ENCODE measurements at regions not wholly inside any gene's neighbourhood (a gene's known extent, or its start where the extent isn't known, plus 50 kb on each side); places are given as distances from the start of the nearest gene placed in this dataset.

DNA sequence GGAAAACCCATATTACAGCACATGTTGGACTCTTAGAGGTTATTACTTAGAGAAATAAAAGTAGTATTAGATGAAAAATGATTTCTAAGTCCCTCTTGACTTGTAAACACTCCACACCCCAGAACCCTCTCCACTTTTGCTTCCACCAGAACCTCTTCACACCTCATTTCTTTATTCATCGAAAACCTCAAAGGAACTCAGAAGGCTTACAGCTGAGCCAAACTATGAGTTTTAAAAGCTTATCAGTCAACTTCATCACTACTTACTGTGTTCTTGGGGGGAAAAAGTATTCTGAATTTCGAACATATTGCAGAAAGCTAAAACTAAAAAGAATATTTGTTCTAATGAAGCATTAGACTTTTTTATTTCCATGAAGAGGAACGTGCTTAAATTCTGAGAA, 547.8 kb upstream of the STEAP1 start:
- H3K4me1 ChIP-seq (replicated peaks in 1 of 2; ENCODE audit: control insufficient read depth in 2 of 2, insufficient read depth in 2 of 2, low read length in 2 of 2): no peaks in the 10 kb centered on the region
- no peak overlapping the region for H2AFZ ChIP-seq (ENCODE audit: low read depth, low read length)
- ATAC-seq (no peak), DNase-seq (ENCODE audit: extremely low read depth in 1 of 4, low spot score in 3 of 4) (no peak), FAIRE-seq (no peak)
- 0% methylated on average over 3 of the region's 3 CpGs for WGBS (ENCODE audit: insufficient coverage, low coverage, missing lambda C conversion rate)
- no peak overlapping the region for H3K4me3 ChIP-seq
- no peak overlapping the region for H3K27ac ChIP-seq (ENCODE audit: extremely low read depth, low read depth, low read length)
- H3K4me2 ChIP-seq (ENCODE audit: insufficient read depth, low read length): no peak overlapping the region
- intact Hi-C loops (cut with micrococcal nuclease) (no loop called here), in situ Hi-C loops (cut with MboI) (no loop called here)
- no peaks in the 10 kb centered on the region for H3K9me1 ChIP-seq (ENCODE audit: control insufficient read depth, insufficient read depth, low read length)
- no peaks in the 10 kb centered on the region for H3K36me3 ChIP-seq (ENCODE audit: control insufficient read depth, insufficient read depth, low read length)
- H3K27me3 ChIP-seq (ENCODE audit: control insufficient read depth in 2 of 2, insufficient read depth in 2 of 2, low read length in 2 of 2): no peaks in the 10 kb centered on the region
- no peak for TF ChIP-seq ATF6 (CRISPR knock-in tag; IDR thresholded peaks at IDR 0.05)
- TF ChIP-seq PCBP2 (IDR thresholded peaks at IDR 0.05; ENCODE audit: low read depth, low read length, poor library complexity, severe bottlenecking): no peak
- TF ChIP-seq ZNF280B (CRISPR knock-in tag; IDR thresholded peaks at IDR 0.05): no peak
- TF ChIP-seq KLF6 (CRISPR knock-in tag; IDR thresholded peaks at IDR 0.05; ENCODE audit: borderline replicate concordance): no peak
- TF ChIP-seq POLR2G (IDR thresholded peaks at IDR 0.05; ENCODE audit: low read depth, low read length): no peak
- TF ChIP-seq ZNF217 (CRISPR knock-in tag; IDR thresholded peaks at IDR 0.05): no peak
- no peak for TF ChIP-seq VEZF1 (CRISPR knock-in tag; IDR thresholded peaks at IDR 0.05)
- TF ChIP-seq, protein P1, sequence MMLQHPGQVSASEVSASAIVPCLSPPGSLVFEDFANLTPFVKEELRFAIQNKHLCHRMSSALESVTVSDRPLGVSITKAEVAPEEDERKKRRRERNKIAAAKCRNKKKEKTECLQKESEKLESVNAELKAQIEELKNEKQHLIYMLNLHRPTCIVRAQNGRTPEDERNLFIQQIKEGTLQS (IDR thresholded peaks at IDR 0.05): no peak
- TF ChIP-seq, protein P1 (CRISPR knock-in tag; conservative IDR thresholded peaks at IDR 0.05): no peak
- no peak for TF ChIP-seq ELK1 (CRISPR knock-in tag; IDR thresholded peaks at IDR 0.05)
- TF ChIP-seq FOXA1 (IDR thresholded peaks at IDR 0.05; ENCODE audit: borderline replicate concordance): no peak
- no peak for TF ChIP-seq SLC30A9 (CRISPR knock-in tag; IDR thresholded peaks at IDR 0.05)
- no peaks in the 10 kb centered on the region for H3K79me2 ChIP-seq (ENCODE audit: control insufficient read depth, insufficient read depth, low read length)
- H3K9ac ChIP-seq (ENCODE audit: insufficient read depth in 1 of 2, low read depth in 2 of 2, low read length in 2 of 2): no peak overlapping the region
- no peaks in the 10 kb centered on the region for H3K9me3 ChIP-seq (replicated peaks; ENCODE audit: control insufficient read depth, insufficient read depth, low read depth, low read length)
- ChIA-PET POLR2A (no interaction called here), CTCF (ENCODE audit: low intra/inter-chr PET ratio) (no interaction called here)
- no peaks in the 10 kb centered on the region for H4K20me1 ChIP-seq (replicated peaks; ENCODE audit: control insufficient read depth, insufficient read depth, low read length)
- no TSS peak for BruUV-seq (replicated peaks)

Data from K562 (cell line).